Upper lobe of left lung (tissue), 6 donors: ENCODE measurements at regions not wholly inside any gene's neighbourhood (a gene's known extent, or its start where the extent isn't known, plus 50 kb on each side); places are given as distances from the start of the nearest gene placed in this dataset.

Source experiments
- ATAC-seq, 2 donors: fragments of 200-7000 bp; cut with Tn5 transposase; one replicate each; pipeline ENCODE4 v1.9.1; 2022; ENCODE audit warnings: mild to moderate bottlenecking in 2 of 2, moderate library complexity in 2 of 2; ENCODE audit not compliant: low FRiP score in 2 of 2
- DNase-seq, 2 donors: peaks; one replicate each; pipeline ENCODE4 v3.0.0-alpha.2; 2019 to 2020
- H3K27ac ChIP-seq, 4 donors: fragments of 200-600 bp; sonication (generic); one replicate each; pipeline ENCODE4 v1.5.1; 2016 to 2019
- H3K27me3 ChIP-seq, 4 donors: fragments of 200-600 bp; sonication (generic); one replicate each; pipeline ENCODE4 v1.5.1; 2017 to 2019
- H3K36me3 ChIP-seq, 4 donors: fragments of 200-600 bp; sonication (generic); one replicate each; pipeline ENCODE4 v1.5.1; 2016 to 2019
- H3K4me1 ChIP-seq, 4 donors: fragments of 200-600 bp; sonication (generic); one replicate each; pipeline ENCODE4 v1.5.1; 2018 to 2019
- H3K4me3 ChIP-seq, 4 donors: fragments of 200-600 bp; sonication (generic); one replicate each; pipeline ENCODE4 v1.5.1; 2017 to 2019; ENCODE audit warnings: mild to moderate bottlenecking in 2 of 4, moderate library complexity in 1 of 4
- H3K9me3 ChIP-seq, 4 donors: fragments of 200-600 bp; sonication (generic); one replicate each; pipeline ENCODE4 v1.5.1; 2018 to 2019
- EP300 ChIP-seq, 4 donors: sonication (generic); formaldehyde crosslinking; IDR thresholded peaks; one replicate each; pipeline ENCODE4 v1.5.1; 2017; ENCODE audit warnings: antibody characterized with exemption in 4 of 4, control low read depth in 2 of 4
- POLR2A ChIP-seq, 4 donors: fragments of 450-650 bp; IDR thresholded peaks; one replicate each; pipeline ENCODE4 v1.5.1; 2016 to 2017; ENCODE audit warnings: antibody characterized with exemption in 4 of 4, mild to moderate bottlenecking in 2 of 4
- POLR2AphosphoS5 ChIP-seq, 2 donors: sonication (generic); formaldehyde crosslinking; IDR thresholded peaks; one replicate each; pipeline ENCODE4 v1.5.1; 2017; ENCODE audit warnings: antibody characterized with exemption in 2 of 2
- WGBS, 2 donors: methylation state at CpG; one replicate each; pipeline ENCODE4 v1.1.5; 2017 to 2018; 5-methylcytosine and 5-hydroxymethylcytosine counted together
- TF ChIP-seq, protein P1 (sequence below), 6 experiments: fragments of 450-650 bp in 4 of 6; fragments of 200-600 bp in 2 of 6; sonication (generic) in 2 of 6; IDR thresholded peaks; one replicate each; pipeline ENCODE4 v1.5.1; 2016 to 2019; ENCODE audit warnings: antibody characterized with exemption in 6 of 6
- donor health status: DM: no; HTN: no; CAD: no; lungs with moderate emphysema.
- donor health status: DM: no; HTN: yes; CAD: no; lungs with severe emphysema.

DNA sequence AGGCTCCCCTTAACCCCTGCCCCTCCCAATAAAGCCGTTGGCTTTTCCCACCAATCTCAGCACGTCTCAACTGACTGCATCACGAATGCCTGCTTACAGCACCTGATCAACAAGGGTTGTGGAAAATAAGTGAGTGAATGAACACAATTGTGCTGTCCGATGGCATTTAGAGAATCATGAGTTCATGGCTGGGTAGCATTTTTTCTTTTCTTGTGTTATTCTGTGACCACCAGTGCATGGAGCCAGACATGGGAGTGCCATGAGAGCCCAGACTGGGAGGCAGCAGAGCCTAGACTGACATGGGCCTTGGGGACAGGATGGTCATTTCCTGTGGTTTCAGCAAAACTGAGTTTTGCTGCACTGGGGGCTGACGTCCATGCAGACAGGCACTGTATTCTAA, 254.1 kb upstream of the IGFBP3 start:
- no peaks in the 10 kb centered on the region for H3K9me3 ChIP-seq
- no peaks in the 10 kb centered on the region for H3K36me3 ChIP-seq
- H3K27ac ChIP-seq = no peak overlapping the region
- 62 to 64% methylated on average over 5 of the region's 5 CpGs for WGBS, 2 donors
- ATAC-seq = no peak
- no peak for TF ChIP-seq POLR2A (IDR thresholded peaks at IDR 0.05)
- TF ChIP-seq, protein P1, sequence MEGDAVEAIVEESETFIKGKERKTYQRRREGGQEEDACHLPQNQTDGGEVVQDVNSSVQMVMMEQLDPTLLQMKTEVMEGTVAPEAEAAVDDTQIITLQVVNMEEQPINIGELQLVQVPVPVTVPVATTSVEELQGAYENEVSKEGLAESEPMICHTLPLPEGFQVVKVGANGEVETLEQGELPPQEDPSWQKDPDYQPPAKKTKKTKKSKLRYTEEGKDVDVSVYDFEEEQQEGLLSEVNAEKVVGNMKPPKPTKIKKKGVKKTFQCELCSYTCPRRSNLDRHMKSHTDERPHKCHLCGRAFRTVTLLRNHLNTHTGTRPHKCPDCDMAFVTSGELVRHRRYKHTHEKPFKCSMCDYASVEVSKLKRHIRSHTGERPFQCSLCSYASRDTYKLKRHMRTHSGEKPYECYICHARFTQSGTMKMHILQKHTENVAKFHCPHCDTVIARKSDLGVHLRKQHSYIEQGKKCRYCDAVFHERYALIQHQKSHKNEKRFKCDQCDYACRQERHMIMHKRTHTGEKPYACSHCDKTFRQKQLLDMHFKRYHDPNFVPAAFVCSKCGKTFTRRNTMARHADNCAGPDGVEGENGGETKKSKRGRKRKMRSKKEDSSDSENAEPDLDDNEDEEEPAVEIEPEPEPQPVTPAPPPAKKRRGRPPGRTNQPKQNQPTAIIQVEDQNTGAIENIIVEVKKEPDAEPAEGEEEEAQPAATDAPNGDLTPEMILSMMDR (IDR thresholded peaks at IDR 0.05) = no peak
- no peak for TF ChIP-seq POLR2AphosphoS5 (IDR thresholded peaks at IDR 0.05)
- TF ChIP-seq EP300 (IDR thresholded peaks at IDR 0.05) = no peak
- peaks cover 0 to 4% (median 2%) of the 10 kb centered on the region in 4 donors for H3K4me1 ChIP-seq
- H3K4me3 ChIP-seq = no peak overlapping the region
- no peaks in the 10 kb centered on the region for H3K27me3 ChIP-seq
- no peak for DNase-seq

GRCh38 chr7:46174196-46174580, 253.1 kb upstream of the IGFBP3 start:
- no peak for DNase-seq
- TF ChIP-seq EP300 (IDR thresholded peaks at IDR 0.05) (no peak), POLR2AphosphoS5 (IDR thresholded peaks at IDR 0.05) (no peak), POLR2A (IDR thresholded peaks at IDR 0.05) (no peak)
- TF ChIP-seq, protein P1 (IDR thresholded peaks at IDR 0.05) = no peak
- Histone ChIP-seq H3K4me1 (peaks cover 0 to 4% (median 2%) of the 10 kb centered on the region in 4 donors), H3K27me3 (no peaks in the 10 kb centered on the region), H3K36me3 (no peaks in the 10 kb centered on the region), H3K27ac (peak overlapping the region in 3 of 4 donors; percentile 10 to 49 (median 46)), H3K9me3 (no peaks in the 10 kb centered on the region), H3K4me3 (no peak overlapping the region)
- ATAC-seq = peak; percentile 13 to 37
- WGBS, 2 donors = 39% methylated on average over 2 of the region's 2 CpGs; no CpG with 5 or more reads in 1 of the 2 donors

GRCh38 chr7:46173476-46174195, 252.6 kb upstream of the IGFBP3 start:
- ATAC-seq = peak; percentile 20 to 40
- WGBS, 2 donors = 53 to 58% methylated on average over 14 of the region's 14 CpGs
- no peaks in the 10 kb centered on the region for H3K9me3 ChIP-seq
- H3K4me1 ChIP-seq = peaks cover 0 to 4% (median 2%) of the 10 kb centered on the region in 4 donors
- no peak for TF ChIP-seq EP300 (IDR thresholded peaks at IDR 0.05)
- no peak overlapping the region for H3K4me3 ChIP-seq
- peak overlapping the region in 3 of 4 donors; percentile 10 to 49 (median 46) for H3K27ac ChIP-seq
- no peak for DNase-seq
- H3K27me3 ChIP-seq = no peaks in the 10 kb centered on the region
- no peaks in the 10 kb centered on the region for H3K36me3 ChIP-seq

DNA sequence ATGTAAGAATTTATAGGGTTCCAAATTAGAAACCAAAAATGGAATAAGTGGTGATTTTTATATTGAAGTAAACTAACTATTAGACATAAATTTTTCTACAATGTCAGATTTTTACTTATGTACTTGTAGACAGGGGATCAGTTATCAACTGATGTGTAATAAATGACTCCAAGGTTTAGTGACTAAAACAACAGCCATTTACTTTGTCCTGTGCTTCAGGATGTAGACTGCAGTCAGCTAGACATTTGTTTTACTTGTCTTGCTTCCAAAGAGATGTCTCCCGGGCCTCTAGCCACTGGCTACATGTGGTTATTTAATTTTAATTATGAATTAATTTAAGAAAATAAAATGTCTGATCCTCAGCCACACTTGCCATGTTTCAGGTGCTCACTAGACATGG, 249.7 kb upstream of the IGFBP3 start:
- DNase-seq (no peak), ATAC-seq (no peak)
- 57 to 80% methylated on average over 1 of the region's 1 CpG for WGBS, 2 donors
- no peak for TF ChIP-seq EP300 (IDR thresholded peaks at IDR 0.05)
- TF ChIP-seq POLR2AphosphoS5 (IDR thresholded peaks at IDR 0.05) = no peak
- TF ChIP-seq, protein P1 (IDR thresholded peaks at IDR 0.05) = no peak
- no peak for TF ChIP-seq POLR2A (IDR thresholded peaks at IDR 0.05)
- H3K27ac ChIP-seq = no peak overlapping the region
- no peak overlapping the region for H3K4me3 ChIP-seq
- H3K4me1 ChIP-seq = peaks cover 0 to 4% (median 2%) of the 10 kb centered on the region in 4 donors
- no peaks in the 10 kb centered on the region for H3K9me3 ChIP-seq
- no peaks in the 10 kb centered on the region for H3K27me3 ChIP-seq
- no peaks in the 10 kb centered on the region for H3K36me3 ChIP-seq

- Histone ChIP-seq H3K4me3 (no peak overlapping the region), H3K4me1 (peaks cover 0 to 4% (median 2%) of the 10 kb centered on the region in 4 donors), H3K27ac (no peak overlapping the region), H3K9me3 (no peaks in the 10 kb centered on the region), H3K36me3 (no peaks in the 10 kb centered on the region), H3K27me3 (no peaks in the 10 kb centered on the region)
- WGBS, 2 donors = 83 to 92% methylated on average over 6 of the region's 6 CpGs
- DNase-seq = no peak
- TF ChIP-seq EP300 (IDR thresholded peaks at IDR 0.05) (no peak), POLR2A (IDR thresholded peaks at IDR 0.05) (no peak), POLR2AphosphoS5 (IDR thresholded peaks at IDR 0.05) (no peak)
- TF ChIP-seq, protein P1 (IDR thresholded peaks at IDR 0.05) = no peak
- no peak for ATAC-seq
These were observed 248.9 kb upstream of the IGFBP3 start for GRCh38 chr7:46170021-46170420.
